ENCODE measurements at regions not wholly inside any gene's neighbourhood (a gene's known extent, or its start where the extent isn't known, plus 50 kb on each side); places are given as distances from the start of the nearest gene placed in this dataset.

DNA sequence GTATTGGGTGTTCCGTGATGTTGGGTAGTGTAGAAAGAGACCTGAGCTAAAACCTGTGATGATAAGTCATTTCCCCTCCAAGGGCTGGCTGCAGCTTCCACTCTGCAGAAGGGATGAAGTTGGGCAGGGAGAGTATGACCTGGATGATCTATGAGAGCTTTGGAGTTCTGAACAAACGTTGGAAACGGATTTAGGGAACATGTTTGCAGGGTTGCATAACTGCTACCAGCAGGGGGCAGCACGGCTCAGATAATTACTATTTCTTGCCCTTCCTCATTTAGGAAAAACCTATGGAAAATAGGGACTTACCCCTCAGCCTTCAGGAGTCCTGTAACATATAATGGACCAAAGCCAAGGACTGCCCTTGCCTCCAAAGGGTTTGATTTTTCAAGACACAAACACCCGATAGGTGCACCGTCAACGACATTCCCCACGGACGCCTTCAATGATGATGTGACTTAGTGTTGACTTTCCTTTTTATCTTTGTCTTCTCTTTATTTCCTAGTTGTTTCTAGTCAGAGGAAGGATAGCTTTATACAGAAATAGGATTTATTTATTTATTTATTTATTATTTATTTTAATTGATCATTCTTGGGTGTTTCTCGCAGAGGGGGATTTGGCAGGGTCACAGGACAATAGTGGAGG, 164.9 kb upstream of the SASH1 start:
- Histone ChIP-seq H3K9me3 (ENCODE audit: control insufficient read depth in 2 of 3, insufficient read depth in 1 of 3, low read length in 3 of 3) (no peaks in the 10 kb centered on the region), H3K36me3 (ENCODE audit: control insufficient read depth in 2 of 3, insufficient read depth in 3 of 3, low read length in 3 of 3) (no peaks in the 10 kb centered on the region), H3K9ac (ENCODE audit: low read length in 3 of 3) (no peak overlapping the region), H3K4me1 (ENCODE audit: control insufficient read depth in 2 of 3, insufficient read depth in 2 of 3, low read depth in 1 of 3, low read length in 3 of 3) (peaks cover 0 to 2% (median 0%) of the 10 kb centered on the region in 3 donors), H3K27me3 (ENCODE audit: control insufficient read depth, insufficient read depth, low read length) (no peaks in the 10 kb centered on the region), H3K27ac (ENCODE audit: low read depth in 2 of 2, low read length in 2 of 2) (no peak overlapping the region), H3K4me3 (ENCODE audit: low read length in 3 of 3) (no peak overlapping the region)
- intact Hi-C loops (cut with DNase I) = no loop called here
- TF ChIP-seq, protein P1, sequence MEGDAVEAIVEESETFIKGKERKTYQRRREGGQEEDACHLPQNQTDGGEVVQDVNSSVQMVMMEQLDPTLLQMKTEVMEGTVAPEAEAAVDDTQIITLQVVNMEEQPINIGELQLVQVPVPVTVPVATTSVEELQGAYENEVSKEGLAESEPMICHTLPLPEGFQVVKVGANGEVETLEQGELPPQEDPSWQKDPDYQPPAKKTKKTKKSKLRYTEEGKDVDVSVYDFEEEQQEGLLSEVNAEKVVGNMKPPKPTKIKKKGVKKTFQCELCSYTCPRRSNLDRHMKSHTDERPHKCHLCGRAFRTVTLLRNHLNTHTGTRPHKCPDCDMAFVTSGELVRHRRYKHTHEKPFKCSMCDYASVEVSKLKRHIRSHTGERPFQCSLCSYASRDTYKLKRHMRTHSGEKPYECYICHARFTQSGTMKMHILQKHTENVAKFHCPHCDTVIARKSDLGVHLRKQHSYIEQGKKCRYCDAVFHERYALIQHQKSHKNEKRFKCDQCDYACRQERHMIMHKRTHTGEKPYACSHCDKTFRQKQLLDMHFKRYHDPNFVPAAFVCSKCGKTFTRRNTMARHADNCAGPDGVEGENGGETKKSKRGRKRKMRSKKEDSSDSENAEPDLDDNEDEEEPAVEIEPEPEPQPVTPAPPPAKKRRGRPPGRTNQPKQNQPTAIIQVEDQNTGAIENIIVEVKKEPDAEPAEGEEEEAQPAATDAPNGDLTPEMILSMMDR (IDR thresholded peaks at IDR 0.05; ENCODE audit: borderline replicate concordance, extremely low read depth, insufficient read depth) = peak; percentile 80
- DNase-seq (peak in 4 of 5 donors; percentile 29 to 56 (median 42)), FAIRE-seq (no peak)

DNA sequence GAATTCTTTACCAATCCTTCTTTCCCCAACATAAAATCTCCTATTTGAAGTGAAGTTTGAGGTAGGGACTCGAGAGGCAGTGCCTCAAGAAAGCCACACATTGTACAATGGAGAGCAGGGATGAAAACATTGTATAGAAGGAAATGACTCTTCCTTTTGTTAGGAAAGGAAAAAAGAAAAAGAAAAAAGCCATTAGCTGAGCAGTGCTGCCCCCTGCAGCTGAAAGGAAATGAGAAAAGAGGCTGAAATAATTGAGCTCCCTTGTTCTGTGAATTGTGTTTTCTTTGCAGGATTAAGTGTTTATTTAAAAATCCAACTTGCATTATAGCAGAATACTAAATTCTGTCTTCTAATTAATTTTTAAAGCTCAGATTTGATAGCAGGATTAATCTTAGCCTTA, 162.9 kb upstream of the SASH1 start:
- intact Hi-C loops (cut with DNase I) = loop anchor here (10.0 kb wide), 1 partner anchor 275 kb away; no protein-coding TSS in a partner anchor
- FAIRE-seq (no peak), DNase-seq (no peak)
- Histone ChIP-seq H3K4me3 (ENCODE audit: low read length in 3 of 3) (no peak overlapping the region), H3K4me1 (ENCODE audit: control insufficient read depth in 2 of 3, insufficient read depth in 2 of 3, low read depth in 1 of 3, low read length in 3 of 3) (peaks cover 0 to 2% (median 0%) of the 10 kb centered on the region in 3 donors), H3K27me3 (ENCODE audit: control insufficient read depth, insufficient read depth, low read length) (no peaks in the 10 kb centered on the region), H3K9me3 (ENCODE audit: control insufficient read depth in 2 of 3, insufficient read depth in 1 of 3, low read length in 3 of 3) (no peaks in the 10 kb centered on the region), H3K27ac (ENCODE audit: low read depth in 2 of 2, low read length in 2 of 2) (no peak overlapping the region), H3K9ac (ENCODE audit: low read length in 3 of 3) (no peak overlapping the region), H3K36me3 (ENCODE audit: control insufficient read depth in 2 of 3, insufficient read depth in 3 of 3, low read length in 3 of 3) (no peaks in the 10 kb centered on the region)
- TF ChIP-seq, protein P1 (IDR thresholded peaks at IDR 0.05; ENCODE audit: borderline replicate concordance, extremely low read depth, insufficient read depth) = peak; percentile 34

DNA sequence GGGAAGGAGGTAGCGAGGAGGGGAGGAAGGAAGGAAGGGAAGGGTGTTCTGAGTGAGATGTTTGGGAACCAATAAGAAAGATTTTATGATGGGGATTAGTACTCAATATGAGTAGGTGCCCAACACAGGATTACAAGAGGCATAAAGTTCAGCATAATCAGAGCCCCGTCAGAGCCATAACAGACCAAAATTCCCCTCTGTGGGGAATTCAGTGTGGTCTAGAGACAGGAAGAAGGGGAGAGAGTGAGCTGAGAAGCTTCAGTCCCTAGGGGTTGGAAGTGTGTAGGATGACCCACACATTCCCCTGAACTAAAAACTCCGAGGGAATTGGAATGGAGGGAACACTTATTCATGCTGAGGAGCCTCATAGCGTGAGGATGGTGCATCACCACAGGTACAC, 160.3 kb upstream of the SASH1 start:
- Histone ChIP-seq H3K27me3 (ENCODE audit: control insufficient read depth, insufficient read depth, low read length) (no peaks in the 10 kb centered on the region), H3K9me3 (ENCODE audit: control insufficient read depth in 2 of 3, insufficient read depth in 1 of 3, low read length in 3 of 3) (no peaks in the 10 kb centered on the region), H3K36me3 (ENCODE audit: control insufficient read depth in 2 of 3, insufficient read depth in 3 of 3, low read length in 3 of 3) (no peaks in the 10 kb centered on the region), H3K4me3 (ENCODE audit: low read length in 3 of 3) (no peak overlapping the region), H3K4me1 (ENCODE audit: control insufficient read depth in 2 of 3, insufficient read depth in 2 of 3, low read depth in 1 of 3, low read length in 3 of 3) (peaks cover 0 to 7% (median 2%) of the 10 kb centered on the region in 3 donors), H3K9ac (ENCODE audit: low read length in 3 of 3) (no peak overlapping the region), H3K27ac (ENCODE audit: low read depth in 2 of 2, low read length in 2 of 2) (no peak overlapping the region)
- FAIRE-seq (no peak), DNase-seq (no peak)
- TF ChIP-seq, protein P1 (IDR thresholded peaks at IDR 0.05; ENCODE audit: borderline replicate concordance, extremely low read depth, insufficient read depth) = no peak
- intact Hi-C loops (cut with DNase I) = loop anchor here (10.0 kb wide), 1 partner anchor 272 kb away; no protein-coding TSS in a partner anchor

Data from kidney (tissue), 13 donors.